Epithelial cell of proximal tubule (primary cell): ENCODE measurements at regions not wholly inside any gene's neighbourhood (a gene's known extent, or its start where the extent isn't known, plus 50 kb on each side); places are given as distances from the start of the nearest gene placed in this dataset.
A peak's percentile ranks its signal among the peaks of the same experiment; 100 is the strongest.

Experiments
- DNase-seq: peaks from one replicate; pipeline ENCODE4 v3.0.0-alpha.2; 2011; ENCODE audit warnings: low read depth
- H3K4me3 ChIP-seq: 2 replicates; pipeline ENCODE4 v1.5.1; 2011; ENCODE audit warnings: low read depth, mild to moderate bottlenecking, low read length
- CTCF ChIP-seq: conservative IDR thresholded peaks from 2 replicates; pipeline ENCODE4 v1.5.1; 2012; ENCODE audit warnings: low read depth, mild to moderate bottlenecking, low read length

DNA sequence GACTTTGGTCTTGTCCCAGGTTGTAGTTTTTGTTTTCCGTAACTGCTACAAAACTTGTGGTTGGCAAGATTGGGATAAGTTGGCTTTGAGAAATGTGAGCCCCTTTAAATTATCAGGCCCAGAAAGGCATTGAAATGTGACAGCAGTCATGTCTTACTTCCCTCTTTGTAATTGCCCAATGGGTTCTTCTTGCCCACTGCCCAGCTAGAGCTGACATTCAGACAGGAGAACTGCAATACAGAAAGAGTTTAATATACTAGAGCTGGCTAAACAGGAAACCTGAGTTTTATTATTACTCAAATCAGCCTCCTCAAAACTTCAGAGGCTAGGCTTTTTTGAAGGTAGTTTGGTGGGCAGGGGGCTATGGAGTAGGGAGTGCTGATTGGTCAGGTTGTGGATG lies 288.3 kb downstream of the ZNF674 start:
- TF ChIP-seq CTCF: no peak
- no peak for DNase-seq
- H3K4me3 ChIP-seq: no peak overlapping the region

GRCh38 chrX:46255046-46255445 lies 290.2 kb downstream of the ZNF674 start:
- TF ChIP-seq CTCF: no peak
- no peak overlapping the region for H3K4me3 ChIP-seq

DNA sequence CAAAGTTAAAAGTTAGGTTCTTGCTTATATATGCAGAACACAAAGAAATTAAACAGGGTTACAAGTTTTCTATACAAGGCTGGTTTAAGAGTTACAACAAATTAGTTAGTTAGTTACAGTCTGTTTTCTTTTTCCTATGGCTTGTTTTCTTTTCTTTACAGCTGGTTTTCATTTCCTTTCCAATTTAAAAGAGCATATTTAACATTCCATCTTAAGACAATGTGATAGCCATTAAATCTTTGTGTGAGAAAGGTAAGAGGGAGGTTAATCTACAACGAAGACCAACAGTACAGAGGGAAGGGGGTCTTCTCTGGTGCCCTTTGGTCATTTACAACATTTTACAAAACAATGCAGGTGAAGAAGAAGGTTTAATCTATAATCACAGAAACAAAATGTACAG lies 290.6 kb downstream of the ZNF674 start:
- TF ChIP-seq CTCF: no peak
- DNase-seq: no peak
- no peak overlapping the region for H3K4me3 ChIP-seq

More at GRCh38 chrX:46255046-46255445, 290.2 kb downstream of the ZNF674 start:
- DNase-seq: no peak

DNA sequence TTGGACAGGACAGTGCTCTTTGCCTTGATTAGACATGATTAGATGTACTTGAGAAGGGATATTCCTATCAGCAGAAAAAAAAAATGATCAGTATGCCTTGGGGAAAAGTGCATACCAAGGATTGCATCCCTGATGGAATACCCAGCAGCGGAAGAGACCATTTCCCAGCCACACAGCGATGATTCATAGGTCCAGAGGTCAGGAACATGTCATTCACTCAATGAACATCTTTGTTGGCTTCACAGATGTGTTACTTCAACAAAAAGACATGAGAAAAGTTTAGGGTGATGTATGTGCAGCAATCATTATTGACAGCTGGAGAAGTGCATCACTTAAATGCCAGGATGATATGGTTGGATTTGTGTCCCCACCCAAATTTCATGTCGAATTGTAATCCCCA lies 293.5 kb downstream of the ZNF674 start:
- no peak overlapping the region for H3K4me3 ChIP-seq
- TF ChIP-seq CTCF: no peak
- DNase-seq: peak; percentile 54

- no peak for DNase-seq
- no peak for TF ChIP-seq CTCF
- no peak overlapping the region for H3K4me3 ChIP-seq
Measured at GRCh38 chrX:46250151-46250550, 295.1 kb downstream of the ZNF674 start.

- TF ChIP-seq CTCF: no peak
- no peak overlapping the region for H3K4me3 ChIP-seq
- no peak for DNase-seq
Measured at GRCh38 chrX:46247456-46247855, 297.8 kb downstream of the ZNF674 start.

GRCh38 chrX:46244451-46244850 lies 300.8 kb downstream of the ZNF674 start:
- TF ChIP-seq CTCF: no peak
- no peak overlapping the region for H3K4me3 ChIP-seq
- no peak for DNase-seq
